Kidney (tissue), 13 donors: ENCODE measurements at regions not wholly inside any gene's neighbourhood (a gene's known extent, or its start where the extent isn't known, plus 50 kb on each side); places are given as distances from the start of the nearest gene placed in this dataset.

ENCODE experiments used
- DNase-seq, 5 donors: peaks; one replicate each; pipeline ENCODE4 v3.0.0-alpha.2; 2013 to 2020
- FAIRE-seq: peaks from 2 replicates; lab custom pipeline; 2012; peaks lifted over from hg19 to GRCh38; lab: Jason Lieb, UNC
- H3K27ac ChIP-seq, 2 donors: one replicate each; pipeline ENCODE4 v1.7.0; 2013; ENCODE audit warnings: low read depth in 2 of 2, low read length in 2 of 2, inconsistent platforms in 1 of 2
- H3K27me3 ChIP-seq: one replicate; pipeline ENCODE4 v1.7.1; 2013; ENCODE audit warnings: low read length, inconsistent platforms; ENCODE audit not compliant: control insufficient read depth, insufficient read depth
- H3K36me3 ChIP-seq, 3 donors: one replicate each; pipeline versions ENCODE4 v1.7.0 to v1.7.1; 2013; ENCODE audit warnings: low read length in 3 of 3, control low read depth in 1 of 3, inconsistent platforms in 1 of 3; ENCODE audit not compliant: insufficient read depth in 3 of 3, control insufficient read depth in 2 of 3
- H3K4me1 ChIP-seq, 3 donors: one replicate each; pipeline versions ENCODE4 v1.7.0 to v1.7.1; 2013; ENCODE audit warnings: low read length in 3 of 3, inconsistent platforms in 1 of 3, low read depth in 1 of 3; ENCODE audit not compliant: control insufficient read depth in 2 of 3, insufficient read depth in 2 of 3
- H3K4me3 ChIP-seq, 3 donors: one replicate each; pipeline versions ENCODE4 v1.7.0 to v1.8.1; 2013; ENCODE audit warnings: low read length in 3 of 3, control low read depth in 1 of 3, inconsistent platforms in 1 of 3
- H3K9ac ChIP-seq, 3 donors: one replicate each; pipeline versions ENCODE4 v1.7.0 to v1.7.1; 2013; ENCODE audit warnings: low read length in 3 of 3, control low read depth in 1 of 3, inconsistent platforms in 1 of 3
- H3K9me3 ChIP-seq, 3 donors: one replicate each; pipeline versions ENCODE4 v1.7.0 to v1.7.1; 2013; ENCODE audit warnings: low read length in 3 of 3, control low read depth in 1 of 3, inconsistent platforms in 1 of 3; ENCODE audit not compliant: control insufficient read depth in 2 of 3, insufficient read depth in 1 of 3
- CTCF ChIP-seq: IDR thresholded peaks from 3 replicates; pipeline ENCODE4 v1.5.1; 2012; ENCODE audit warnings: mild to moderate bottlenecking, moderate library complexity, borderline replicate concordance; ENCODE audit not compliant: insufficient read depth; ENCODE audit errors: extremely low read depth
- intact Hi-C: fragments of 100-400 bp; cut with DNase I; formaldehyde crosslinking; loops from one replicate; pipeline ENCODE4 v1.11.1; 2022
- donor health status: control.
- donor health status: control.
- donor health status: control.
- donor health status: control.
- donor health status: control.
- donor health status: DM: yes; HTN: yes; CAD: no.
- donor health status: Normal renal cell carcinoma (clear cell type).

GRCh38 chr6:169864148-169865020 lies 113.0 kb downstream of the ERMARD start:
- Histone ChIP-seq H3K9me3 (peaks cover 0 to 2% (median 0%) of the 10 kb centered on the region in 3 donors), H3K9ac (no peak overlapping the region), H3K27me3 (no peaks in the 10 kb centered on the region), H3K4me3 (no peak overlapping the region), H3K4me1 (peaks cover 12 to 16% (median 12%) of the 10 kb centered on the region in 3 donors), H3K27ac (no peak overlapping the region), H3K36me3 (no peaks in the 10 kb centered on the region)
- intact Hi-C loops: no loop called here
- FAIRE-seq (no peak), DNase-seq (peak in 4 of 5 donors; percentile 65 to 81 (median 76))
- no peak for TF ChIP-seq CTCF

- H3K9me3 ChIP-seq: peaks cover 0 to 2% (median 0%) of the 10 kb centered on the region in 3 donors
- H3K9ac ChIP-seq: no peak overlapping the region
- FAIRE-seq: no peak
- no peak for TF ChIP-seq CTCF
- H3K27ac ChIP-seq: no peak overlapping the region
- peak overlapping the region in 1 of 3 donors; percentile 24 for H3K4me3 ChIP-seq
- no peaks in the 10 kb centered on the region for H3K36me3 ChIP-seq
- H3K4me1 ChIP-seq: peaks cover 12 to 16% (median 12%) of the 10 kb centered on the region in 3 donors
- DNase-seq: peak in 1 of 5 donors; percentile 3
- no peaks in the 10 kb centered on the region for H3K27me3 ChIP-seq
- intact Hi-C loops: no loop called here
These were observed 112.3 kb downstream of the ERMARD start for GRCh38 chr6:169863710-169864109.

- Histone ChIP-seq H3K4me1 (peaks cover 12 to 16% (median 12%) of the 10 kb centered on the region in 3 donors), H3K4me3 (no peak overlapping the region), H3K27me3 (no peaks in the 10 kb centered on the region), H3K9ac (no peak overlapping the region), H3K36me3 (no peaks in the 10 kb centered on the region), H3K27ac (no peak overlapping the region), H3K9me3 (peaks cover 0 to 2% (median 2%) of the 10 kb centered on the region in 3 donors)
- FAIRE-seq (no peak), DNase-seq (peak in 1 of 5 donors; percentile 11)
- intact Hi-C loops: no loop called here
- TF ChIP-seq CTCF: no peak
These were observed 111.6 kb downstream of the ERMARD start for GRCh38 chr6:169862892-169863525.
